OCI-LY1 (cell line): ENCODE measurements at regions not wholly inside any gene's neighbourhood (a gene's known extent, or its start where the extent isn't known, plus 50 kb on each side); places are given as distances from the start of the nearest gene placed in this dataset.

Experiments
- H2AFZ ChIP-seq: fragments of 200-600 bp; sonication (generic), shearing (Covaris generic); 2 replicates; pipeline ENCODE4 v1.6.0; 2014; ENCODE audit warnings: antibody characterized with exemption, mild to moderate bottlenecking, low read length
- H3F3A ChIP-seq: fragments of 200-600 bp; sonication (generic), shearing (Covaris generic); 2 replicates; pipeline ENCODE4 v1.6.0; 2014; ENCODE audit warnings: mild to moderate bottlenecking, antibody characterized with exemption, low read length, moderate library complexity; ENCODE audit not compliant: insufficient read depth
- H3K27ac ChIP-seq: fragments of 200-600 bp; sonication (generic); 2 replicates; pipeline ENCODE4 v1.5.1; 2014; ENCODE audit warnings: low read length, mixed run types, mild to moderate bottlenecking, low read depth; ENCODE audit not compliant: poor library complexity, severe bottlenecking
- H3K27me3 ChIP-seq: fragments of 200-600 bp; sonication (generic); 2 replicates; pipeline ENCODE4 v1.6.0; 2014; ENCODE audit warnings: antibody characterized with exemption, mild to moderate bottlenecking, low read length, moderate library complexity; ENCODE audit not compliant: insufficient read depth
- H3K36me3 ChIP-seq: fragments of 200-600 bp; sonication (generic); 2 replicates; pipeline ENCODE4 v1.6.1; 2014; ENCODE audit warnings: mild to moderate bottlenecking, antibody characterized with exemption, low read length, moderate library complexity, mixed read lengths; ENCODE audit not compliant: insufficient read depth
- H3K4me1 ChIP-seq: fragments of 200-600 bp; sonication (generic); 2 replicates; pipeline ENCODE4 v1.5.1; 2014; ENCODE audit warnings: mild to moderate bottlenecking, low read length, moderate library complexity; ENCODE audit not compliant: insufficient read depth, severe bottlenecking
- H3K4me2 ChIP-seq: fragments of 200-600 bp; sonication (generic), shearing (Covaris generic); 2 replicates; pipeline ENCODE4 v1.6.1; 2014; ENCODE audit warnings: low read length
- H3K4me3 ChIP-seq: fragments of 200-600 bp; sonication (generic); 2 replicates; pipeline ENCODE4 v1.5.1; 2014; ENCODE audit warnings: low read length, low read depth, mild to moderate bottlenecking, mixed read lengths; ENCODE audit not compliant: poor library complexity, severe bottlenecking
- H3K79me2 ChIP-seq: fragments of 200-600 bp; shearing (Covaris generic); 2 replicates; pipeline ENCODE4 v1.6.1; 2016; ENCODE audit warnings: mixed run types, low read length, mixed read lengths; ENCODE audit not compliant: insufficient read depth
- H3K9ac ChIP-seq: fragments of 200-600 bp; sonication (generic), shearing (Covaris generic); 2 replicates; pipeline ENCODE4 v1.6.1; 2014; ENCODE audit warnings: mild to moderate bottlenecking, low read length, mixed read lengths
- H3K9me2 ChIP-seq: fragments of 200-600 bp; sonication (generic), shearing (Covaris generic); 2 replicates; pipeline ENCODE4 v1.6.1; 2014; ENCODE audit warnings: low read depth, mild to moderate bottlenecking, low read length, mixed read lengths
- H3K9me3 ChIP-seq: fragments of 200-600 bp; shearing (Covaris generic); 2 replicates; pipeline ENCODE4 v1.6.1; 2014; ENCODE audit warnings: low read length, mixed read lengths
- H4K20me1 ChIP-seq: fragments of 200-600 bp; sonication (generic), shearing (Covaris generic); 2 replicates; pipeline ENCODE4 v1.6.0; 2016; ENCODE audit warnings: mild to moderate bottlenecking, low read length; ENCODE audit not compliant: insufficient read depth
- CTCF ChIP-seq: fragments of 200-600 bp; sonication (generic), shearing (Covaris generic); IDR thresholded peaks from 2 replicates; pipeline ENCODE4 v1.5.1; 2017; ENCODE audit warnings: mild to moderate bottlenecking, antibody characterized with exemption, low read length, moderate library complexity, mixed read lengths
- EZH2 ChIP-seq: fragments of 200-600 bp; sonication (generic), shearing (Covaris generic); IDR thresholded peaks from 2 replicates; pipeline ENCODE4 v1.8.0; 2017; ENCODE audit warnings: borderline replicate concordance, mixed run types, mild to moderate bottlenecking, antibody characterized with exemption, low read length, moderate library complexity, mixed read lengths

- Histone ChIP-seq H3K4me1 (no peaks in the 10 kb centered on the region), H3F3A (no peaks in the 10 kb centered on the region), H3K9me3 (no peaks in the 10 kb centered on the region), H4K20me1 (no peaks in the 10 kb centered on the region), H3K4me3 (no peak overlapping the region), H3K27me3 (no peaks in the 10 kb centered on the region), H3K79me2 (no peaks in the 10 kb centered on the region), H3K9ac (no peak overlapping the region), H3K27ac (no peak overlapping the region), H3K36me3 (no peaks in the 10 kb centered on the region), H2AFZ (no peak overlapping the region), H3K4me2 (no peak overlapping the region), H3K9me2 (no peaks in the 10 kb centered on the region)
- TF ChIP-seq EZH2 (no peak), CTCF (no peak)
These were observed 356.2 kb downstream of the RASEF start for GRCh38 chr9:82706786-82707185.

- TF ChIP-seq EZH2: no peak
- no peak for TF ChIP-seq CTCF
- no peaks in the 10 kb centered on the region for H3K36me3 ChIP-seq
- H4K20me1 ChIP-seq: no peaks in the 10 kb centered on the region
- H3K27ac ChIP-seq: no peak overlapping the region
- H3K4me1 ChIP-seq: no peaks in the 10 kb centered on the region
- H3K4me2 ChIP-seq: no peak overlapping the region
- no peaks in the 10 kb centered on the region for H3K79me2 ChIP-seq
- no peaks in the 10 kb centered on the region for H3K27me3 ChIP-seq
- no peaks in the 10 kb centered on the region for H3F3A ChIP-seq
- no peak overlapping the region for H3K9ac ChIP-seq
- peaks cover 4% of the 10 kb centered on the region; the same call in 1 of the 2 replicates for H3K9me3 ChIP-seq
- H3K9me2 ChIP-seq: no peaks in the 10 kb centered on the region
- H2AFZ ChIP-seq: no peak overlapping the region
- no peak overlapping the region for H3K4me3 ChIP-seq
These were observed 346.1 kb downstream of the RASEF start for GRCh38 chr9:82716821-82717220.

GRCh38 chr9:82720515-82720914, 342.4 kb downstream of the RASEF start:
- H2AFZ ChIP-seq: no peak overlapping the region
- H3K4me1 ChIP-seq: no peaks in the 10 kb centered on the region
- no peak overlapping the region for H3K9ac ChIP-seq
- H3K9me3 ChIP-seq: no peaks in the 10 kb centered on the region
- H3K27me3 ChIP-seq: no peaks in the 10 kb centered on the region
- no peaks in the 10 kb centered on the region for H4K20me1 ChIP-seq
- TF ChIP-seq CTCF: no peak
- TF ChIP-seq EZH2: no peak
- no peaks in the 10 kb centered on the region for H3F3A ChIP-seq
- H3K4me3 ChIP-seq: no peak overlapping the region
- no peaks in the 10 kb centered on the region for H3K36me3 ChIP-seq
- no peak overlapping the region for H3K27ac ChIP-seq
- H3K9me2 ChIP-seq: no peaks in the 10 kb centered on the region
- no peak overlapping the region for H3K4me2 ChIP-seq
- no peaks in the 10 kb centered on the region for H3K79me2 ChIP-seq
